SH-SY5Y (cell line): ENCODE measurements at regions not wholly inside any gene's neighbourhood (a gene's known extent, or its start where the extent isn't known, plus 50 kb on each side); places are given as distances from the start of the nearest gene placed in this dataset.

ENCODE experiments used
- GATA2 ChIP-seq: IDR thresholded peaks from 2 replicates; pipeline ENCODE4 v1.6.1; 2011; ENCODE audit warnings: mild to moderate bottlenecking, low read depth, low read length
- GATA3 ChIP-seq: IDR thresholded peaks from 2 replicates; pipeline ENCODE4 v1.6.1; 2011; ENCODE audit warnings: low read depth, mild to moderate bottlenecking, low read length, moderate library complexity

- TF ChIP-seq GATA3 (no peak), GATA2 (no peak)
Observed at GRCh38 chr11:90448256-90448655, 225.4 kb upstream of the CHORDC1 start.
